NCI-H146 (cell line): ENCODE measurements at regions not wholly inside any gene's neighbourhood (a gene's known extent, or its start where the extent isn't known, plus 50 kb on each side); places are given as distances from the start of the nearest gene placed in this dataset.

Experiments used
- DNase-seq: peaks from one replicate; lab custom pipeline; 2025; lab: John Stamatoyannopoulos, UW

- DNase-seq = peak; percentile 54
Measured at GRCh38 chr22:23522623-23523251, 57.4 kb downstream of the IGLL1 start.

- peak; percentile 98 for DNase-seq
Measured at GRCh38 chr22:23521441-23522113, 58.5 kb downstream of the IGLL1 start.

GRCh38 chr22:23520863-23521440, 59.1 kb downstream of the IGLL1 start:
- DNase-seq = no peak

GRCh38 chr22:23519442-23520157, 60.5 kb downstream of the IGLL1 start:
- no peak for DNase-seq

GRCh38 chr22:23518376-23519187, 61.5 kb downstream of the IGLL1 start:
- no peak for DNase-seq

GRCh38 chr22:23517804-23518375, 62.2 kb downstream of the IGLL1 start:
- DNase-seq = no peak

- DNase-seq = no peak
Measured at GRCh38 chr22:23516304-23516703, 63.8 kb downstream of the IGLL1 start.

- no peak for DNase-seq
Measured at GRCh38 chr22:23514322-23515038, 65.6 kb downstream of the IGLL1 start.

- DNase-seq = no peak
Measured at GRCh38 chr22:23513705-23514104, 66.4 kb downstream of the IGLL1 start.

GRCh38 chr22:23513133-23513532, 67.0 kb downstream of the IGLL1 start:
- no peak for DNase-seq

GRCh38 chr22:23512721-23513120, 67.4 kb downstream of the IGLL1 start:
- no peak for DNase-seq

- no peak for DNase-seq
Measured at GRCh38 chr22:23512348-23512705, 67.8 kb downstream of the IGLL1 start.

GRCh38 chr22:23511627-23512347, 68.3 kb downstream of the IGLL1 start:
- no peak for DNase-seq

- DNase-seq = no peak
Measured at GRCh38 chr22:23509571-23510302, 70.4 kb downstream of the IGLL1 start.

GRCh38 chr22:23504516-23504915, 75.6 kb downstream of the IGLL1 start:
- no peak for DNase-seq

GRCh38 chr22:23503736-23504440, 76.2 kb downstream of the IGLL1 start:
- DNase-seq = no peak

GRCh38 chr22:23503142-23503541, 76.9 kb downstream of the IGLL1 start:
- DNase-seq = no peak

- no peak for DNase-seq
Measured at GRCh38 chr22:23501708-23502107, 78.4 kb downstream of the IGLL1 start.

- DNase-seq = no peak
Measured at GRCh38 chr22:23501261-23501619, 78.8 kb downstream of the IGLL1 start.
